Forelimb muscle (tissue), 1 donor: ENCODE measurements at regions not wholly inside any gene's neighbourhood (a gene's known extent, or its start where the extent isn't known, plus 50 kb on each side); places are given as distances from the start of the nearest gene placed in this dataset.

Source experiments
- DNase-seq: peaks from one replicate; pipeline ENCODE4 v3.0.0-alpha.2; 2013; ENCODE audit warnings: low read depth

- no peak for DNase-seq
Measured at GRCh38 chr9:88733651-88734421, 198.9 kb downstream of the NXNL2 start.

GRCh38 chr9:88734527-88734926 lies 199.5 kb downstream of the NXNL2 start:
- DNase-seq = no peak

GRCh38 chr9:88736136-88736637 lies 201.2 kb downstream of the NXNL2 start:
- no peak for DNase-seq

GRCh38 chr9:88737031-88737430 lies 202.1 kb downstream of the NXNL2 start:
- no peak for DNase-seq

- DNase-seq = no peak
Measured at GRCh38 chr9:88737876-88738275, 202.9 kb downstream of the NXNL2 start.

GRCh38 chr9:88738709-88739108 lies 203.7 kb downstream of the NXNL2 start:
- no peak for DNase-seq

GRCh38 chr9:88739373-88739772 lies 204.4 kb downstream of the NXNL2 start:
- no peak for DNase-seq

- no peak for DNase-seq
Measured at GRCh38 chr9:88740844-88741243, 205.9 kb downstream of the NXNL2 start.

GRCh38 chr9:88741335-88741734 lies 206.4 kb downstream of the NXNL2 start:
- no peak for DNase-seq

- no peak for DNase-seq
Measured at GRCh38 chr9:88742483-88742882, 207.5 kb downstream of the NXNL2 start.

GRCh38 chr9:88742905-88743304 lies 207.9 kb downstream of the NXNL2 start:
- DNase-seq = no peak

GRCh38 chr9:88745276-88746001 lies 210.5 kb downstream of the NXNL2 start:
- DNase-seq = no peak

- DNase-seq = no peak
Measured at GRCh38 chr9:88746029-88746742, 211.2 kb downstream of the NXNL2 start.

GRCh38 chr9:88746743-88747398 lies 211.9 kb downstream of the NXNL2 start:
- DNase-seq = no peak

GRCh38 chr9:88747768-88748167 lies 212.8 kb downstream of the NXNL2 start:
- DNase-seq = no peak

- no peak for DNase-seq
Measured at GRCh38 chr9:88748566-88749261, 213.7 kb downstream of the NXNL2 start.

- no peak for DNase-seq
Measured at GRCh38 chr9:88749420-88749819, 214.4 kb downstream of the NXNL2 start.

GRCh38 chr9:88750832-88751360 lies 215.9 kb downstream of the NXNL2 start:
- DNase-seq = no peak

- DNase-seq = no peak
Measured at GRCh38 chr9:88751781-88752180, 216.8 kb downstream of the NXNL2 start.

- peak; percentile 88 for DNase-seq
Measured at GRCh38 chr9:88753691-88754367, 218.9 kb downstream of the NXNL2 start.
